ENCODE measurements at regions not wholly inside any gene's neighbourhood (a gene's known extent, or its start where the extent isn't known, plus 50 kb on each side); places are given as distances from the start of the nearest gene placed in this dataset.

DNA sequence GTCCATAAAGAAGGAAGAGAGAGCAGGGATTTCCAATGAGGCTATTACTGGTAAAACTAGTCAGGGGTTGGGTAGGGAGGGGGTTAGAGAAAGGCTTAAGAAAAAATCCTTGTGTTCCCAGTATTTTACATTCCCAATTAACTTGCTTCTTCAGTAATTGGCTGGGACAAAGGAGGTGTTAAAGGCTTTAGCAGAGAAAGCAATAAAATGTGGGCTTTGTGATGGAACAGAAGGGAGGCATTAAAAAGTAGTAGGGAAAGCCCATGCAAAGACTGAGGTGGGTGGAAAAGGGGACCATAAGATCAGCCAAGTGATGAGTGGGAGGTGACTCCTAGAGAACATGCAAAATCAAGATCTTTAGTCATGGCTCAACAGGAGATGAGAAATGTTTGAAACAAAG lies 1467.2 kb downstream of the RPA4 start:
- intact Hi-C loops (cut with micrococcal nuclease), result no loop called here

DNA sequence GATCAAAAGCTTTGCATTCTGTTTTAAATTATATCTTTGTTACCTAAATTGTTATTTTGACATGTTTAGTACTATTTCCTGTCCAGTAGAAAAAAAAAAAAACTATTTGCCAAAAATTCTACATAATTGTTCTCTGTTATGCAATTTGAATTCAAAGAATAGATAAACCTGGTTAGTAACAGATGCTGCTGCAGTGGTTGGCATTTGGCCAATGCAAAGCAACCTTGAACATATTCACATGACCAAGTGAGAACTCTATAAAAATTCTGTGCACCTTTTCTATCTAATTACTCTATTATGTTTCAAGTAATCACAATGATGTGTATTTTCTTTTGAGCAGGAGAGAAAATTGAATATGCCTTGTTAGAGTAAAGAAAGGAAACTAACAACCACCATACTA lies 1473.4 kb downstream of the RPA4 start:
- intact Hi-C loops (cut with micrococcal nuclease), result no loop called here

- intact Hi-C loops (cut with micrococcal nuclease), result no loop called here
Observed at GRCh38 chrX:98362630-98363029, 1478.9 kb downstream of the RPA4 start.

DNA sequence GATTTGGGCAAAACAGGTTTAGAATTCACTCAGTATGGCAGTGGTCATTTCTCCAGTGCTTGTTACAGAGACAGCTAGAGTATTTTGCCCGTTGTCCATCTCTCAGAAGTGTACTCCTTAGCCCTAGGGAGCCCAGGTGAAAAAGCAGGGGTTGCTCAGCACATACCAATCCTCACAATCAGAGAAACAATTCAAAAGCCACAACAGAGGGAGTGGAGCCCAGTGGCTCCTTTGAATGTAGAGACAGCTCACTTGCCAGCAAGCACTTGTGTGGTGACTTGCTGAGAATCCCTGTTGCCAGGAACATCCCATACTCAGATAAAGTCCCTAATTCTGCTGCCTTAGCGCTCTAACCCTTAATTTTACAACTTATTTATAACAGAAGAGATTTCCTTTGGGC lies 1488.3 kb downstream of the RPA4 start:
- intact Hi-C loops (cut with micrococcal nuclease), result no loop called here

GRCh38 chrX:98379134-98379533 lies 1495.4 kb downstream of the RPA4 start:
- intact Hi-C loops (cut with micrococcal nuclease), result no loop called here

GRCh38 chrX:98380106-98380505 lies 1496.4 kb downstream of the RPA4 start:
- intact Hi-C loops (cut with micrococcal nuclease), result no loop called here

- intact Hi-C loops (cut with micrococcal nuclease), result no loop called here
Observed at GRCh38 chrX:98380556-98380955, 1496.8 kb downstream of the RPA4 start.

DNA sequence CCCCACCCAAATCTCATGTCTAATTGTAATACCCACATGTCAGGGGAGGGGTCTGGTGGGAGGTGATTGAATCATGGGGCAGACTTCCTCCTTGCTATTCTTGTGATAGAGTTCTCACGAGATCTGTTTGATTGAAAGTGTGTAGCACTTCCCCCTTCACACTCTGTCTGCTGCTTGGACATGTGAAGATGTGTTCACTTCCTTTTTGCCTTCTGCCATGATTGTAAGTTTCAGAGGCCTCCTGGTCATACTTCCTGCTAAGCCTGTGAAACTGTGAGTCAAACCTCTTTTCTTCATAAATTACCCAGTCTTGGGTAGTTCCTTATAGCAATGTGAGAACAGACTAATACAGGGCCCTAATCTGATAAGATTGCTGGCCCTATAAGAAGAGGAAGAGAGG lies 1514.8 kb downstream of the RPA4 start:
- intact Hi-C loops (cut with micrococcal nuclease), result no loop called here

DNA sequence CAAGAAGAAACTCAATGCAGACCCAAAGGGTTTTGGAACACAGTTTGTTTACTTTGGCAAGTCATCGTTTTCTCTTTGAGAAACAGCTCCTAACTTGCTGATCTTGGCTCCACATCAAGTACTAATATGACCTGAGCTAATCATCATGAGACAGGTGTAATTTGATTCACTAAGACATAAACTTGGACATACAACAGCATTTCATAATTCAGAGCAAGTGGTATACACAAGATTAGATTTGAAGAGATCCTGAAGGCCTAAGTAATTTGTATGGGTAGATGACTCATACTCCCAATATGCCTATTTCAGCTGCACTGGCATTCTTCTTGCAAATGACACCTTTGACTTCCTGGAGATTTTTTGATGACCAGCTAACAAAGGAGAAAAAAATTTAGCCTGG lies 1521.7 kb downstream of the RPA4 start:
- intact Hi-C loops (cut with micrococcal nuclease), result no loop called here

DNA sequence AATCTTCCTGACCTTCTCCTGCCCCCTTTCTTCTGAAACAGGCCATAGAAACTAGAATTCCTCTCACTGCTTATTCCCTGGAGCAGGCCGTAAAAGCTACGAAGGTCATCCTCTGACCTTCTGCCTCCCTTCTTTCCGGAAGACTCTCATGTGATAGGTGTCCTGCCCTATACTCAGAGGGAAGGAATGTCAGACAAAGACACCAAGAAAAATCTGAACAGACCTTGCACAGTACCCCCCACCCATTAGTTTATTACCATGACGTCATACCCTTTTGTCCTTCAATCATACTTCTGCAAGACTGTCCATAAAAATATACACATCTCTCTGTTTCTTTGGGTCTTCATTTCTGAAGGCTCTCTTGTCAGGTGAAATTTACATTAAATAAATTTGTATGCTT lies 1523.9 kb downstream of the RPA4 start:
- intact Hi-C loops (cut with micrococcal nuclease), result no loop called here

- intact Hi-C loops (cut with micrococcal nuclease), result no loop called here
Observed at GRCh38 chrX:98409867-98410266, 1526.2 kb downstream of the RPA4 start.

- intact Hi-C loops (cut with micrococcal nuclease), result no loop called here
Observed at GRCh38 chrX:98412058-98412457, 1528.3 kb downstream of the RPA4 start.

DNA sequence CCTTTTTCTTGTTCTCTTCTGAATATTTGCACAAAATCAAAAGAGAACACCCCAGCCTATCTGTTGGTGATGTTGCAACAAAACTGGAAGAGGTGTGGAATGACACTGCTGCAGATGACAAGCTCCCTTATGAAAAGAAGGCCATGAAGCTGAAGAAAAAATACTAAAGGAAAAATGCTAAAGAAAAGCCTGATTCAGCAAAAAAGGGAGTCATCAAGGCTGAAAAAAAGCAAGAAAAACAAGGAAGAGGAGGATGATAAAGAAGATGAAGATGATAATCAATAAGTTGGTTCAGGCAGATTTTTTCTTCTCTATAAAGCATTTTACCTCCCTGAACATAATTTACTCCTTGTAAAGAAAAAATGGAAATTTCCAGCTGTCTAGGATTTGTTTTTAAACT lies 1538.8 kb downstream of the RPA4 start:
- intact Hi-C loops (cut with micrococcal nuclease), result no loop called here

DNA sequence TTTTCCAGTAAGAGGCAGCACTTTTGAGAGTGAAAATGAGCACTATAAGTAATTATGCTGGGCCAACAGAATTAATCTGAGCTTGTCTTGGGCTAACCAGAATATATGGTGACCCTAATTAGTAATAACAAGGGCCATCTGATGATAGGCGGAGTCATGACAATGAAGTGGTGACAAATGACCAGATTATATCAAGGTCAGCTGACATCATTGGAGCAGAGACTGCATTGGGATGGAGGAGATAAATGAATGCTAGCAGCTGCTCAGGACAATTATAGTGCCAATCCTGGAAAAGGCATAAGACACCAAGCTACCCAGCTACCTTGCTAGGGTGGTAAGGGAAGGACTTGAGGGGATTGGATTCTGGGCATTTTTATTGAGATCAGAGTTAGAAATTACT lies 1548.7 kb downstream of the RPA4 start:
- intact Hi-C loops (cut with micrococcal nuclease), result no loop called here

GRCh38 chrX:98448524-98448923 lies 1564.8 kb downstream of the RPA4 start:
- intact Hi-C loops (cut with micrococcal nuclease), result no loop called here

DNA sequence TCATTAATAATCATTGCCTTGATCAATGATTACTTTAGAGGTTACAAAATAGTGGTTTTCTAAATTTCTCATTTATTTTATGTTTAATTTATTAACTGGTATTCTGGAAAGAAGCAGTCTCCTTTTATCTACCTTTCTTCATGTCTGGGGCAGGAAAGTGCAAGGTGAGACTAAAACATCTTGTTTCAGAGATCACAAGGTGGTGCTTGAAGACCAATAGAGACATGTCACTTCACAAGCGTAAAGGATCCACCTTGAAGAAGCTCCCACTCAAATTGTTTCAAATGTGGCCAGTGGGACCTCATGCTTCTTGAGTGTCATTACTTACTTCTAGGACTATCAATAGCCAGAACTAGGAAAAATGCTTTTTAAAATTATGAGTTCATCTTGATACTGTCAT lies 1568.7 kb downstream of the RPA4 start:
- intact Hi-C loops (cut with micrococcal nuclease), result no loop called here

- intact Hi-C loops (cut with micrococcal nuclease), result no loop called here
Observed at GRCh38 chrX:98459669-98460068, 1576.0 kb downstream of the RPA4 start.

DNA sequence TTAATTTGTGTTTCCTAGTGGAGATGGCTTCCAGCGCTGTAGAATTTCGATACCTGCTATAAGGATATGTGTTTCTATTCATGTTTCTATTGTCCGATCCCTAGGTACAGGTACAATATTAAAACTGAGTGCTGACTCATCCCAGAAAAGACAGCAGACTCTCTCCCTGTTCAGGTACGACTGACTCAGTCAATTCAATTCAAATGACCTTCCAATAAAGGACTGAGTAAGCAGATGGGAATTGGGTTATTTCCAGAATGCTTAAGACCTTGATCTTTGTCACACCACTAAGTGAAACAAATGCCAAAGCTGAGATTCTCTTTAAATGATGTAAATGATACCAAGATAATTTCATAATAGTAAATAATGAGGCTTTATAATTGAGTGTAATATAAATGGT lies 1596.9 kb downstream of the RPA4 start:
- intact Hi-C loops (cut with micrococcal nuclease), result no loop called here

- intact Hi-C loops (cut with micrococcal nuclease), result no loop called here
Observed at GRCh38 chrX:98481636-98482035, 1597.9 kb downstream of the RPA4 start.

GRCh38 chrX:98490670-98491069 lies 1607.0 kb downstream of the RPA4 start:
- intact Hi-C loops (cut with micrococcal nuclease), result no loop called here

DNA sequence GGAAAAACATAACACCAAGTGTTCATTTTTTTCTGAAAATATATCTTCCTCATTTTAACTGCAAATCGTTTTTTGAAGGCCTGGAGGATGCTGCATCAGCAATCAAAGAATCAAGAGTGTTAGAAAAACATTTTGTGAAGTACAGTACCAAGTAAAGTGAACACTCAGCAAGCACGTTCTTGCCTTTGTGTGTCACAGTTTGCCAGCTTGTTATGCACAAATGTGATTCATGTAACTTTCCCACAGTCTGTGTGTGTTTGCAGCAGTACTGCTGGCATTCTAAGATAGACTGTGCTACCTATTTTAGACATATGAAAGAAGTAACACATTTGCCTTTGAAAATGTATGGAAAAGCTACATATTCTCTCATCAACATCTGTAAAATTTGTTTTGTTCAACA lies 1617.7 kb downstream of the RPA4 start:
- intact Hi-C loops (cut with micrococcal nuclease), result no loop called here

GRCh38 chrX:98506907-98507306 lies 1623.2 kb downstream of the RPA4 start:
- intact Hi-C loops (cut with micrococcal nuclease), result no loop called here

- intact Hi-C loops (cut with micrococcal nuclease), result no loop called here
Observed at GRCh38 chrX:98514032-98514431, 1630.3 kb downstream of the RPA4 start.

- intact Hi-C loops (cut with micrococcal nuclease), result no loop called here
Observed at GRCh38 chrX:98516120-98516519, 1632.4 kb downstream of the RPA4 start.

DNA sequence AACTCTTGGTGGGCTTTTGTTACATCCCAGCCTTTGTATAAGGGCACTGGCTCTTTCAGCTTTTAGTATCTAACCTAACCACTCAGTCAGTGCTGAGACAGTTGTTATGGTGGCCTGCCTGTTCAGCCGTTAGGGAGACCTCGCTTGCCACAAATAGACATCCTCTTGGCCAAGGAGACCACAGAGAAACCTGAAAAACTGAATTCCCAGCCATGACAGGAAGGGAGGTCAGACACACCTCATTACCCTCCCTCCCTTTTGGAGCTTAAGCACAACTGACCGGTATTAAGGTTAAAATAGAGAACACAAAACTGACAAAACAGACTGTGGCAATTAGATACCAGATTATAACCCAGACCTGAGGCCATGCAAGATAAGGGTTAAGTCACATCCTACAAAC lies 1639.3 kb downstream of the RPA4 start:
- intact Hi-C loops (cut with micrococcal nuclease), result no loop called here

All from T-helper 1 cell treated with Interleukin-12 subunit alpha and Interleukin-12 subunit beta and Interleukin-4 antibody, amounts not matched to agents 30 ng/mL and 1 ng/mL, for 36 hours (primary cell).